ENCODE measurements at regions not wholly inside any gene's neighbourhood (a gene's known extent, or its start where the extent isn't known, plus 50 kb on each side); places are given as distances from the start of the nearest gene placed in this dataset.
"Not testable (repeated sequence)": the region's sequence is repeated elsewhere in the genome, so short reads cannot be mapped to it uniquely, and the experiment has no call there.

DNA sequence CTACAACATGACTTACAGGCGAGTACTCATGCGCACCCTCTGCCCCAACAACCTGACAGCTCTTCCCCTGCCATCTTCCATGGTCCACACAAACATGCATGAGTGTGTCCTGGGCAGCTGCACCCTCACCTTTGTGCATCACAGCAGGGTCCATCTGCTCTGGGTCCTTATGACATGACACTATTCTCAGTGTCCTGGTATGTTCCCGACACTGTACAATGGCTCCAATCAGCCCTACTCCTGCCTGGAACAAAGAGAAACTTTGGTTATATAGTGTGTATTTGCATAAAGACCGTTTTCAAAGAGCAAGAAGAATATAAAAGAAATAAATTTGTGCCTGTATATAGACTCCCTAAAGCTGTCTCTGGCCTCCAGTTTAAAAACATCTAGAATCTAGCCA, 1679.2 kb downstream of the SPATA31A7 start:
- H3K4me3 Mint-ChIP-seq (ENCODE audit: low read depth); H3K4me1 Mint-ChIP-seq (ENCODE audit: low read depth); H3K9me3 Mint-ChIP-seq (ENCODE audit: low read depth); H3K36me3 Mint-ChIP-seq (ENCODE audit: insufficient read depth); H3K27ac Mint-ChIP-seq; DNase-seq (ENCODE audit: low spot score, unreplicated experiment): not testable (repeated sequence)
- peaks cover 91% of the 10 kb centered on the region for H3K27me3 Mint-ChIP-seq

DNA sequence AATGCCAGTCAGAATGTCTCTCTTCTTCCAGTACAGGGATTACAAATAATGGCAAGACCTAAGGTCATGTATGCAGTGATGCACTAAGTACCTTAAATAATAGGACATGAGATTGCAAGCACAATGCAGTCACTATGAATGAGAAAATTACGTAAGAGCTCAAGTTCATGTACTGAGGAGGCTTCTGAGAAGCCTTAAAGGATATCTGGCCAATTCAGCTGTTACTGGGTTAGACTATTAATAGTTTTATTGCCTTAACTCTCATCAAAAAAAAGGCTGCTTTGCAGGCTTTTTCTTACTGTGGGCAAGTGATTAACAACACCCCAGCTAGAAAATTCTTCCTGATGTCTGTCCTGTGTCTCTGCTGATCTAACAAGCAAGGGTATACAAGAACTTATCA, 1681.9 kb downstream of the SPATA31A7 start:
- DNase-seq (ENCODE audit: low spot score, unreplicated experiment); H3K4me1 Mint-ChIP-seq (ENCODE audit: low read depth): not testable (repeated sequence)

DNA sequence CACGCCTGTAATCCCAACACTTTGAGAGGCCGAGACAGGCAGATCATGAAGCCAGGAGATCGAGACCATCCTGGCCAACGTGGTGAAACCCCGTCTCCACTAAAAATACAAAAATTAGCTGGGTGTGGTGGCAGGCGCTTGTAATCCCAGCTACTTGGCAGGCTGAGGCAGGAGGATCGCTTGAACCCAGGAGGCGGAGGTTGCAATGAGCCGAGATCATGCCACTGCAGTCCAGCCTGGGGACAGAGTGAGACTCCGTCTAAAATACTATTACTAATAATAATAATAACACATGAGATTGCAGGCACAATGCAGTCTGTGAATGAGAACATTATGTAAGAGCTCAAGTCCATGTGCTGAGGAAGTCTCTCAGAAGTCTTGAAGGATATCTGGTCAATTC, 1684.4 kb downstream of the SPATA31A7 start:
- H3K9me3 Mint-ChIP-seq (ENCODE audit: low read depth); DNase-seq (ENCODE audit: low spot score, unreplicated experiment); H3K36me3 Mint-ChIP-seq (ENCODE audit: insufficient read depth); H3K4me1 Mint-ChIP-seq (ENCODE audit: low read depth); H3K27ac Mint-ChIP-seq; H3K4me3 Mint-ChIP-seq (ENCODE audit: low read depth): not testable (repeated sequence)
- peaks cover 72% of the 10 kb centered on the region for H3K27me3 Mint-ChIP-seq

More for the DNA sequence above, 1681.9 kb downstream of the SPATA31A7 start:
- not testable (repeated sequence) for H3K27ac Mint-ChIP-seq; H3K4me3 Mint-ChIP-seq (ENCODE audit: low read depth); H3K36me3 Mint-ChIP-seq (ENCODE audit: insufficient read depth); H3K9me3 Mint-ChIP-seq (ENCODE audit: low read depth)
- H3K27me3 Mint-ChIP-seq = peaks cover 83% of the 10 kb centered on the region

DNA sequence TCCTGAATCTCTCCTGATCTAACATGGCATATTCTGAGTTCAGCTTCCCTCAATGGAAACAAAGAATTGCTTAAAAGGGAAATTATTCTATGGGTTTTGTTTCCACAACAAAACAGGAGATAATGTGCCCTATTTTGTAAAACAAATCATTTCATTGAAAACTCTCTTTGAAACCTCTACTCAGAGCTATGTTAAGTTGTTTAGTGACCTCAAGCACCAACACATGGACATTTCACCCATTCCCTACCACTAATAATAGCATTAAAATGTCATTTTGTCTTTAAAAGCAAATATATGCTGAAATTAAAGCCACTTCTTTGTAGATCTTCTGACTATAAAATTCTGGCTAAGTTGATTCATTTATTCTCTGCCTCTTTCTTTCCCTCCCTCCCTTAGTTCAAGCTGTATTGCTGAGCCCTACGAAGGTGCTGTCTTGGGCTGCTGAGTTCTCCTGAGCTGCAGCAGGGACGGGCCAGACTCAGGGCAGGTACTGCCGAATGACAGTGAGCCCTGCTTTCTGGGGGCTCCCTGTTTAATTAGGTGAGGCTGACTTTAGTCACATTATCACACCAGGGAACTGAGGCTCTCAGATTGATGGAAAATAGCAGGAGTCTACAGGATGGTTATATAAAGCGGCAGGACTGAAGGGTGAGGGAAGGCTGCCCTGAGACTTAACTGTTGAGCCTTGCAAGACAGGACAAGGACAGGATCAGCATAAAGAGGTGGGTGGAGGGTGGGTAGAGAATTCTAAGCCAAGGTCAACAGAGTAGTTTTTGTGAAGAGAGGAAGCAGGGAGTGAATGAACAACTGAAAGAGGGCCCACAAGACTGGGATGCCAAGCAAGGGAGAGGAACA, 1685.1 kb downstream of the SPATA31A7 start:
- not testable (repeated sequence) for H3K9me3 Mint-ChIP-seq (ENCODE audit: low read depth); H3K4me1 Mint-ChIP-seq (ENCODE audit: low read depth); DNase-seq (ENCODE audit: low spot score, unreplicated experiment); H3K27ac Mint-ChIP-seq; H3K36me3 Mint-ChIP-seq (ENCODE audit: insufficient read depth); H3K4me3 Mint-ChIP-seq (ENCODE audit: low read depth)
- H3K27me3 Mint-ChIP-seq = peaks cover 76% of the 10 kb centered on the region

DNA sequence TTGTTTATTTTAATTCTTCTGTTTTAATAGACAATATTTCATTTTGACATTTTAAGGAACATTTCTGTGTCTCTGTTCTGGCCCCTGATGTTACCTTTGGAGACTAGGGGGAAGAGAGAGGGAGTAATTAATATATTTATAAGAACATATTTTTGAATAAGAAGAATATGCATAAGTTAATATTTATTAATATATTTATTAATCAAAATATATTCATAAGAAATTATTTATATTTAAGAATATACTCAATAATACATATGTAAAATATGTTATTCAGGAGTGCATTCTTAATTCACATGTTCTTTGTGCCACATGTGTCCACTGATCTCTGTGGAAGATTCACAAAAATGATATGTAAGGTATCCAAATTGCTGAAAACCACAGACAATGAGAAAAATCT, 1687.7 kb downstream of the SPATA31A7 start:
- H3K4me3 Mint-ChIP-seq (ENCODE audit: low read depth); H3K36me3 Mint-ChIP-seq (ENCODE audit: insufficient read depth); H3K4me1 Mint-ChIP-seq (ENCODE audit: low read depth); H3K27ac Mint-ChIP-seq; H3K9me3 Mint-ChIP-seq (ENCODE audit: low read depth); DNase-seq (ENCODE audit: low spot score, unreplicated experiment): not testable (repeated sequence)
- peaks cover 76% of the 10 kb centered on the region for H3K27me3 Mint-ChIP-seq

DNA sequence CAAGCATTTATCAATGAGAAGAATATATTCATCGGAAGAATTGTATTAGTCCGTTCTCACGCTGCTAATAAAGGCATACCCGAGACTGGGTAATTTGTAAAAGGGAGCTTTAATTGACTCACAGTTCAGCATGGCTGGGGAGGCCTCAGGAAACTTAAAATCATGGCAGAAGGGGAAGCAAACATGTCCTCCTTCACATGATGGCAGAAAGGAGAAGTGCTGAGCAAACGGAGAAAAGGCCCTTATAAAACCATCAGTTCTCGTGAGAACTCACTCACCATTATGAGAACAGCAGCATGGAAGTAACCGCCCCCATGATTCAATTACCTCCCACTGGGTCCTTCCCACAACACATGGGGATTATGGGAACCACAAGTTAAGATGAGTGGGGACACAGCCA, 1688.2 kb downstream of the SPATA31A7 start:
- peaks cover 76% of the 10 kb centered on the region for H3K27me3 Mint-ChIP-seq
- DNase-seq (ENCODE audit: low spot score, unreplicated experiment); H3K27ac Mint-ChIP-seq: not testable (repeated sequence)

DNA sequence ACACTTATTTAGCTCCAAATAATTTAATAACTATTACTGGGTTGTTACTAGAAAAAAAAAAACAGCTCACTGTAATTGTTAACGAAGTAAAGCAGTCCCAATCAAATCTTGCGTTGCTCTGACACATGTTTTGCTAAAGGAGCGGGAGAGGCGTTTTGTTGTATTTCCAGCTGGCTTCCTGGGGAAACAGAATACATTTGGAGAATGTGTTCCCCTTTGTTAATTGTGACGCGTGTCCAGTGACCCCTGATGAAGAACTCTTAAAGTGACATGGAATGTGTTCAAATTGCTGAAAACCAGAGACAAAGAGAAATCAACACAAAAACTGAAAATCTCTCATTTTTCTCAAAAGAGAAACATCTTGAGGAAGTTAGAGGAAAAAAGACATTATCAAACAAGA, 1690.6 kb downstream of the SPATA31A7 start:
- not testable (repeated sequence) for H3K4me1 Mint-ChIP-seq (ENCODE audit: low read depth); H3K36me3 Mint-ChIP-seq (ENCODE audit: insufficient read depth); H3K9me3 Mint-ChIP-seq (ENCODE audit: low read depth); H3K4me3 Mint-ChIP-seq (ENCODE audit: low read depth); DNase-seq (ENCODE audit: low spot score, unreplicated experiment); H3K27ac Mint-ChIP-seq
- peaks cover 59% of the 10 kb centered on the region for H3K27me3 Mint-ChIP-seq

More for the DNA sequence above, 1688.2 kb downstream of the SPATA31A7 start:
- not testable (repeated sequence) for H3K36me3 Mint-ChIP-seq (ENCODE audit: insufficient read depth); H3K4me3 Mint-ChIP-seq (ENCODE audit: low read depth); H3K4me1 Mint-ChIP-seq (ENCODE audit: low read depth); H3K9me3 Mint-ChIP-seq (ENCODE audit: low read depth)

DNA sequence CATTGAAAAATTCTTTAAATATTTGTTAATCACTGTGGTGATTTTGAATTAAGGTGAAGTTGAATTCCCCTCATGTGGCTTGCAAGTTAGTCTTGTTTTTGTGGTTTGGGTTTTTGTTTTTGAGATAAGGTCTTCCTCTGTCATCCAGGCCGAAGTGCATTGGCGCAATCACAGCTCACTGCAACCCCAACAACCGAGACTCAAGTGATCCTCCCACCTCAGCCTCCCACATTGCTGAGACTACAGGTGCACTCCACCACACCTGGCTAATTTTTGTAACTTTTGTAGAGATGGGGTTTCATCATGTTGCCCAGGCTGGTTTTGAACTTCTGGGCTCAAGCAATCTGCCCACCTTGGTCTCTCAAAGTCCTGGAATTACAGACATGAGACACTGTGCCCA, 1691.1 kb downstream of the SPATA31A7 start:
- DNase-seq (ENCODE audit: low spot score, unreplicated experiment); H3K9me3 Mint-ChIP-seq (ENCODE audit: low read depth); H3K36me3 Mint-ChIP-seq (ENCODE audit: insufficient read depth); H3K4me3 Mint-ChIP-seq (ENCODE audit: low read depth); H3K27ac Mint-ChIP-seq; H3K4me1 Mint-ChIP-seq (ENCODE audit: low read depth): not testable (repeated sequence)
- peaks cover 56% of the 10 kb centered on the region for H3K27me3 Mint-ChIP-seq

DNA sequence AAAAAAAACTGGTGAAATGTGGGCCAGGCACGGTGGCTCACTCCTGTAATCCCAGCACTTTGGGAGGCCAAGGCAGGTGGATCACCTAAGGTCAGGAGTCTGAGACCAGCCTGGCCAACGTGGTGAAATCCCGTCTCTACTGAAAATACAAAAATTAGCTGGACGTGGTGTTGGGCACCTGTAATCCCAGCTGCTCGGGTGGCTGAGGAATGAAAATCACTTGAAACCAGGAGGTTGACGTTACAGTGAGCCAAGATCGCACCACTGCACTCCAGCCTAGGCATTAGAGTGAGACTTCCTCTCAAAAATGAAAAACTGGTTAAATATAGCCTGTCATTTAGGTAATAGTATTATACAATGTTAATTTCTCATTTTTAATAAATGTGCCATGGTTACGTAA, 1692.0 kb downstream of the SPATA31A7 start:
- H3K36me3 Mint-ChIP-seq (ENCODE audit: insufficient read depth); H3K4me3 Mint-ChIP-seq (ENCODE audit: low read depth); H3K4me1 Mint-ChIP-seq (ENCODE audit: low read depth); H3K9me3 Mint-ChIP-seq (ENCODE audit: low read depth); DNase-seq (ENCODE audit: low spot score, unreplicated experiment); H3K27ac Mint-ChIP-seq: not testable (repeated sequence)
- H3K27me3 Mint-ChIP-seq = peaks cover 48% of the 10 kb centered on the region

DNA sequence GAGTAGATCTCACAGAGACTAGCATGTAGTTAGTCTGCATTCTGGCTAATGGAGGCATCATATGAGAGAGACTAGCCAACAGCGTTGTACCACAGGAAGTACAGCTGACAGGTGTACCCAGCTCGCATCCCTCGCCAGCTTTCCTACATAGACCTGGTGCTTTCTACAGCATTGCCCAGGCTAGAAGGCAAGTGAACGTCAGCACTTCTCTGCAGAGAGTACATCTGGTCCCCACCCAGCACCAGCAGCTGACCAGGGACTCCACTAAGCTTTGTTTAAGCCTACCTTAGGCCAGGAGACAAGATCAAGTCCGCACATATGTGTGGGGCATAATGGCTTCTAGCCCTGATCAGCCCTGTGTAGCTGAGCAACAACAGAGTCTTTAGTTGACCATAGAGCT, 1692.9 kb downstream of the SPATA31A7 start:
- not testable (repeated sequence) for H3K27ac Mint-ChIP-seq; DNase-seq (ENCODE audit: low spot score, unreplicated experiment); H3K9me3 Mint-ChIP-seq (ENCODE audit: low read depth); H3K4me1 Mint-ChIP-seq (ENCODE audit: low read depth); H3K4me3 Mint-ChIP-seq (ENCODE audit: low read depth); H3K36me3 Mint-ChIP-seq (ENCODE audit: insufficient read depth)
- peaks cover 47% of the 10 kb centered on the region for H3K27me3 Mint-ChIP-seq

DNA sequence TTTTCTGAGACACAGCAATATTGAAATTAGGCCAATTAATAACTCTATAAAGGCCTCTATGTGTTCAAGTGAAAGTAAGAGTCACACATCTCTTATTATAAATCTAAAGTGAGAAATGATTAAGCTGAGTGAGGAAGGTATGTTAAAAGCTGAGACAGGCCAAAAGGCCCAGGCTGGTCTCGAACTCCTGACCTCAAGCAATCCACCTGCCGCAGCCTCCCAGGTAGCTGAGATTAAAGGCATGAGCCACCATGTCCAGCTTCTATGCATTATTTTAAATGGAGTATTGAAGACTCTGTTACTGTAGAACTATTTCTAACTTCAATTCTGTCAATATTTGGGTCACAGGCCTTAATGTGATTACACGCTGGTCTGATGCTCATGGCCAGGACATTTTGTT, 1706.9 kb downstream of the SPATA31A7 start:
- H3K9me3 Mint-ChIP-seq (ENCODE audit: low read depth) = not testable (repeated sequence)

DNA sequence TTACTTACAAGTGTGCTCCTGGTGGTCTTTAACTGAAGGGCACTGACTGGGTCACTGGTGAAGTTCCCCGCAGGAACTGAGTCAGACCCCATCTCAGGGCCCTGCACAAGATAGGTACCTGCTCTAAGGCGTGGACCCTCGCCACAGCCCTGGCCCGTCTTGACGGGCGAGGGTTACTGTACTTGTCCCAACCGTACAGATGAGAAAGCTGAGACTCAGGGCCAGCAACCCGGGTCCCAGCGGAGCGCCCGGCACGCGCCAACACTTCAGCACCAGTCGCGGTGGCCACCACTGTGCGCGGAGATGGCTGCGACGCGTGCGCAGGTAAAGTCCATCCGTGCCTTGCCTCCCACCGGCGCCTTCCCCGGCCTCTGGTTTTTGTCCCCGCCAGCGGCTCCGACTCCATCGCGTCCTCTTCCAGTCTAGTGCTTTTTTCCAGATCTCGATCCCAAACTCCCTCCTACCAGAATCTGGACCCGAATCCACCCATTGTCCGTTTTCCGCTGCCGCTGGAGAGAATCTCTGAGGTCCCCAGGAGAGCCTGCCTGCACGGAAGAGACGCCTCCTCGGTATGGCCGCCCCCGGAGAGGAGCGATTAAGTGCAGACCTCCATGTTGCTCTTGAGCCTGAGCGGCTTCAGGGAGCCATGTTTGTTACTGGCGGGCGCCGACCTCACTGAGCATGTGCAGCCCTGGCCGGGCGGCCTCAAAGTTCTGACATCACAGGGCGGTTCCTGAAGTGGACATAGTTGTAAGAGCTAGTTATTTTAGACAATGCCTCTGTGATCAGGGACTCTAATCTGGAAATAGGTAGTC, 1707.8 kb downstream of the SPATA31A7 start:
- H3K27ac Mint-ChIP-seq; H3K9me3 Mint-ChIP-seq (ENCODE audit: low read depth); H3K27me3 Mint-ChIP-seq; DNase-seq (ENCODE audit: low spot score, unreplicated experiment); H3K4me1 Mint-ChIP-seq (ENCODE audit: low read depth); H3K36me3 Mint-ChIP-seq (ENCODE audit: insufficient read depth): not testable (repeated sequence)
- H3K4me3 Mint-ChIP-seq (ENCODE audit: low read depth) = peak overlapping the region; percentile 48

More for the DNA sequence above, 1706.9 kb downstream of the SPATA31A7 start:
- H3K4me3 Mint-ChIP-seq (ENCODE audit: low read depth); H3K36me3 Mint-ChIP-seq (ENCODE audit: insufficient read depth); DNase-seq (ENCODE audit: low spot score, unreplicated experiment); H3K27ac Mint-ChIP-seq; H3K4me1 Mint-ChIP-seq (ENCODE audit: low read depth); H3K27me3 Mint-ChIP-seq: not testable (repeated sequence)

DNA sequence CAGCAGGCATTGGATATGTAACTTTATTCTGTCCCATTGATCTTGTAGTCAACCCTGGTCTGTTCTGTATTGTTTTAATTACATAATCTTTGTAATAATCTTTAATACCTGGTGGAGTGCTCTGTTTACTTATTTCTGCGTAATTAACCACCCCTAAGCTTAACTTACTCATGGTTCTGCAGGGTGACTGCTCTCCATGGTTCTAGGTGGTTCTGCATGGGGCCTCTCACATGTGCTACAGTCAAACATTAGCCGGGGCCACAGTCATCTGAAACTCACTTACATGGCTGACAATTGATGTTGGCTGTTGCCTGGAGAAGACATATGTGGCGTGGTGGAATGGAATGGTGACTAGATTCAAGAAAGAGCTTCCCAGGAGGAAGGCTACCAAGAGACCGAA, 1709.8 kb downstream of the SPATA31A7 start:
- not testable (repeated sequence) for H3K9me3 Mint-ChIP-seq (ENCODE audit: low read depth); H3K36me3 Mint-ChIP-seq (ENCODE audit: insufficient read depth); H3K4me1 Mint-ChIP-seq (ENCODE audit: low read depth); H3K4me3 Mint-ChIP-seq (ENCODE audit: low read depth); DNase-seq (ENCODE audit: low spot score, unreplicated experiment); H3K27ac Mint-ChIP-seq; H3K27me3 Mint-ChIP-seq
